WTC11 (cell line): ENCODE measurements at regions not wholly inside any gene's neighbourhood (a gene's known extent, or its start where the extent isn't known, plus 50 kb on each side); places are given as distances from the start of the nearest gene placed in this dataset.

Source experiments
- ATAC-seq: fragments of 200-7000 bp; cut with Tn5 transposase; 2 replicates; pipeline ENCODE4 v1.10.0; 2021; ENCODE audit warnings: mild to moderate bottlenecking, moderate library complexity
- CTCF ChIA-PET: fragments of 300-600 bp; sonication (Branson Sonifier 250); formaldehyde crosslinking; loops from one replicate; lab custom pipeline; 2021; ENCODE audit warnings: antibody characterized with exemption; lab: Charles Lee
- POLR2A ChIA-PET: fragments of 350-600 bp; sonication (Branson Sonifier 250); formaldehyde crosslinking; loops from one replicate; lab custom pipeline; 2021; ENCODE audit warnings: antibody characterized with exemption; lab: Charles Lee
- DNase-seq: peaks from one replicate; pipeline ENCODE4 v3.0.0; 2021; ENCODE audit warnings: low spot score
- H3K27ac Mint-ChIP-seq: 2 replicates; pipeline ENCODE4 v1.8.0; 2021; ENCODE audit warnings: mixed read lengths
- H3K27me3 Mint-ChIP-seq: 2 replicates; pipeline ENCODE4 v1.8.0; 2021; ENCODE audit warnings: low read depth, mild to moderate bottlenecking, moderate library complexity, mixed read lengths
- H3K36me3 Mint-ChIP-seq: 2 replicates; pipeline ENCODE4 v1.8.0; 2021; ENCODE audit warnings: mixed read lengths
- H3K4me1 Mint-ChIP-seq: 2 replicates; pipeline ENCODE4 v1.8.0; 2022; ENCODE audit warnings: mixed read lengths
- H3K4me3 Mint-ChIP-seq: 2 replicates; pipeline ENCODE4 v1.8.0; 2021; ENCODE audit warnings: mild to moderate bottlenecking, moderate library complexity, mixed read lengths
- H3K9me3 Mint-ChIP-seq: 2 replicates; pipeline ENCODE4 v1.8.0; 2021; ENCODE audit warnings: mixed read lengths
- ATF1 ChIP-seq: sonication (generic); formaldehyde crosslinking; IDR thresholded peaks from 2 replicates; pipeline ENCODE4 v1.8.1; 2023; ENCODE audit warnings: mild to moderate bottlenecking, moderate library complexity, missing genetic modification reagents
- ATF2 ChIP-seq: sonication (generic); formaldehyde crosslinking; IDR thresholded peaks from 2 replicates; pipeline ENCODE4 v1.8.1; 2022; ENCODE audit warnings: low read depth, missing genetic modification reagents, borderline replicate concordance
- CBFB ChIP-seq: sonication (generic); formaldehyde crosslinking; IDR thresholded peaks from 2 replicates; pipeline ENCODE4 v1.8.1; 2022; ENCODE audit warnings: mild to moderate bottlenecking, low read depth, missing genetic modification reagents
- CTCF ChIP-seq: fragments of 200-600 bp; IDR thresholded peaks from 2 replicates; pipeline ENCODE4 v1.8.0; 2022; ENCODE audit warnings: antibody characterized with exemption
- JAZF1 ChIP-seq: fragments of 250-450 bp; sonication (Bioruptor Pico); IDR thresholded peaks from 2 replicates; pipeline ENCODE4 v1.9.0; 2021; ENCODE audit warnings: moderate library complexity, mild to moderate bottlenecking, inconsistent platforms
- JUN ChIP-seq: sonication (generic); formaldehyde crosslinking; IDR thresholded peaks from 2 replicates; pipeline ENCODE4 v1.8.0; 2023; ENCODE audit warnings: mild to moderate bottlenecking, missing genetic modification reagents
- NFE2L1 ChIP-seq: sonication (generic); formaldehyde crosslinking; IDR thresholded peaks from 2 replicates; pipeline ENCODE4 v1.8.1; 2023; ENCODE audit warnings: missing genetic modification reagents
- NFYB ChIP-seq: sonication (generic); formaldehyde crosslinking; conservative IDR thresholded peaks from 2 replicates; pipeline ENCODE4 v1.8.0; 2022; ENCODE audit warnings: low read depth, missing genetic modification reagents
- NR3C1 ChIP-seq: sonication (generic); formaldehyde crosslinking; conservative IDR thresholded peaks from 2 replicates; pipeline ENCODE4 v1.8.1; 2023; ENCODE audit warnings: low read depth, mild to moderate bottlenecking, missing genetic modification reagents
- PREB ChIP-seq: sonication (generic); formaldehyde crosslinking; IDR thresholded peaks from 2 replicates; pipeline ENCODE4 v1.8.1; 2022; ENCODE audit warnings: mild to moderate bottlenecking, missing genetic modification reagents, moderate library complexity, borderline replicate concordance
- RELA ChIP-seq: sonication (generic); formaldehyde crosslinking; IDR thresholded peaks from 2 replicates; pipeline ENCODE4 v1.8.1; 2022; ENCODE audit warnings: missing genetic modification reagents, mild to moderate bottlenecking, borderline replicate concordance
- RORB ChIP-seq: fragments of 250-450 bp; sonication (Bioruptor Pico); IDR thresholded peaks from 2 replicates; pipeline ENCODE4 v1.9.0; 2021; ENCODE audit warnings: mild to moderate bottlenecking
- TCF7 ChIP-seq: sonication (generic); formaldehyde crosslinking; IDR thresholded peaks from 2 replicates; pipeline ENCODE4 v1.8.0; 2022; ENCODE audit warnings: mild to moderate bottlenecking, low read depth, missing genetic modification reagents, moderate library complexity
- TEAD4 ChIP-seq: sonication (generic); formaldehyde crosslinking; IDR thresholded peaks from 2 replicates; pipeline ENCODE4 v1.8.0; 2022; ENCODE audit warnings: mild to moderate bottlenecking, missing genetic modification reagents
- ZNF219 ChIP-seq: sonication (generic); formaldehyde crosslinking; IDR thresholded peaks from 2 replicates; pipeline ENCODE4 v1.8.0; 2023; ENCODE audit warnings: missing genetic modification reagents, mild to moderate bottlenecking, borderline replicate concordance
- ZNF263 ChIP-seq: sonication (generic); formaldehyde crosslinking; IDR thresholded peaks from 2 replicates; pipeline ENCODE4 v1.8.1; 2022; ENCODE audit warnings: low read depth, mild to moderate bottlenecking, moderate library complexity, missing genetic modification reagents
- ZNF317 ChIP-seq: sonication (generic); formaldehyde crosslinking; IDR thresholded peaks from 2 replicates; pipeline ENCODE4 v1.8.1; 2023; ENCODE audit warnings: low read depth, mild to moderate bottlenecking, moderate library complexity, missing genetic modification reagents, borderline replicate concordance
- ZNF396 ChIP-seq: fragments of 250-450 bp; sonication (Bioruptor Pico); IDR thresholded peaks from 2 replicates; pipeline ENCODE4 v1.8.0; 2021; ENCODE audit warnings: mild to moderate bottlenecking, moderate library complexity, borderline replicate concordance
- ZNF425 ChIP-seq: fragments of 250-450 bp; sonication (Bioruptor Pico); conservative IDR thresholded peaks from 2 replicates; pipeline ENCODE4 v1.9.0; 2021; ENCODE audit warnings: mild to moderate bottlenecking
- TF ChIP-seq, protein P1 (sequence below): sonication (generic); formaldehyde crosslinking; IDR thresholded peaks from 2 replicates; pipeline ENCODE4 v1.8.1; 2023; ENCODE audit warnings: mild to moderate bottlenecking, missing genetic modification reagents, moderate library complexity
- TF ChIP-seq, protein P2 (sequence below): sonication (generic); formaldehyde crosslinking; IDR thresholded peaks from 2 replicates; pipeline ENCODE4 v1.8.0; 2023; ENCODE audit warnings: mild to moderate bottlenecking, missing genetic modification reagents
- TF ChIP-seq, protein P3 (sequence below): sonication (generic); formaldehyde crosslinking; conservative IDR thresholded peaks from 2 replicates; pipeline ENCODE4 v1.8.1; 2022; ENCODE audit warnings: mild to moderate bottlenecking, missing genetic modification reagents

DNA sequence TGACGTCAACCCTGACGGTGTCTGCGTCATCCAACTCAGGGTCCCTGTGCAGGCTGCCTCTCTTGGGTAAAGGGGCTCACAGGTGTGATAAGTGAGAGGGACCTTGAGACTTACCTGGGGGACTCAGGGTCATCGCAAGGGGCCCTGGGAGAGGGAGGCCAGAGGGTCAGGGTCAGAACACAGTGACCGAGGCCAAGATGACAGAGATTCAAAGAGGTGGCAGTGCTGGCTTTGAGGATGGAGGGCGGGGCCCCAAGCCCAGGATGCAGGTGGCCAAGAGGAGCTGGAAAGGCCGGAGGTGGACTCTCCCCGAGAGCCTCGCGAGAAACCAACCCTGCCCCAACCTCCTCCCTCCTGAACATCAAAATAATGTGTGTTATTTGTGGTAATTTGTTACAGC is 165.2 kb upstream of the PPP2R2D start:
- POLR2A ChIA-PET: no interaction called here
- no peak overlapping the region for H3K4me3 Mint-ChIP-seq
- peaks cover 3% of the 10 kb centered on the region; the same call in 1 of the 2 replicates for H3K27me3 Mint-ChIP-seq
- H3K9me3 Mint-ChIP-seq: peaks cover 14% of the 10 kb centered on the region
- no peak overlapping the region for H3K27ac Mint-ChIP-seq
- H3K4me1 Mint-ChIP-seq: 0 out of 2 replicates have a peak, but pooled peaks cover 5% of the 10 kb centered on the region
- no peak for DNase-seq
- CTCF ChIA-PET: no interaction called here
- ATAC-seq: no peak
- peaks cover 5% of the 10 kb centered on the region for H3K36me3 Mint-ChIP-seq
- TF ChIP-seq ZNF317 (no peak), RORB (CRISPR knock-in tag) (no peak), CTCF (no peak), ZNF219 (no peak), ATF2 (CRISPR knock-in tag) (no peak), ATF1 (no peak), RELA (no peak), JUN (CRISPR knock-in tag) (no peak), JAZF1 (CRISPR knock-in tag) (no peak), TEAD4 (CRISPR knock-in tag) (no peak), CBFB (CRISPR knock-in tag) (no peak), ZNF425 (CRISPR knock-in tag) (no peak), ZNF396 (CRISPR knock-in tag) (no peak)
- TF ChIP-seq, protein P1, sequence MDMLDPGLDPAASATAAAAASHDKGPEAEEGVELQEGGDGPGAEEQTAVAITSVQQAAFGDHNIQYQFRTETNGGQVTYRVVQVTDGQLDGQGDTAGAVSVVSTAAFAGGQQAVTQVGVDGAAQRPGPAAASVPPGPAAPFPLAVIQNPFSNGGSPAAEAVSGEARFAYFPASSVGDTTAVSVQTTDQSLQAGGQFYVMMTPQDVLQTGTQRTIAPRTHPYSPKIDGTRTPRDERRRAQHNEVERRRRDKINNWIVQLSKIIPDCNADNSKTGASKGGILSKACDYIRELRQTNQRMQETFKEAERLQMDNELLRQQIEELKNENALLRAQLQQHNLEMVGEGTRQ (CRISPR knock-in tag): no peak
- TF ChIP-seq, protein P2, sequence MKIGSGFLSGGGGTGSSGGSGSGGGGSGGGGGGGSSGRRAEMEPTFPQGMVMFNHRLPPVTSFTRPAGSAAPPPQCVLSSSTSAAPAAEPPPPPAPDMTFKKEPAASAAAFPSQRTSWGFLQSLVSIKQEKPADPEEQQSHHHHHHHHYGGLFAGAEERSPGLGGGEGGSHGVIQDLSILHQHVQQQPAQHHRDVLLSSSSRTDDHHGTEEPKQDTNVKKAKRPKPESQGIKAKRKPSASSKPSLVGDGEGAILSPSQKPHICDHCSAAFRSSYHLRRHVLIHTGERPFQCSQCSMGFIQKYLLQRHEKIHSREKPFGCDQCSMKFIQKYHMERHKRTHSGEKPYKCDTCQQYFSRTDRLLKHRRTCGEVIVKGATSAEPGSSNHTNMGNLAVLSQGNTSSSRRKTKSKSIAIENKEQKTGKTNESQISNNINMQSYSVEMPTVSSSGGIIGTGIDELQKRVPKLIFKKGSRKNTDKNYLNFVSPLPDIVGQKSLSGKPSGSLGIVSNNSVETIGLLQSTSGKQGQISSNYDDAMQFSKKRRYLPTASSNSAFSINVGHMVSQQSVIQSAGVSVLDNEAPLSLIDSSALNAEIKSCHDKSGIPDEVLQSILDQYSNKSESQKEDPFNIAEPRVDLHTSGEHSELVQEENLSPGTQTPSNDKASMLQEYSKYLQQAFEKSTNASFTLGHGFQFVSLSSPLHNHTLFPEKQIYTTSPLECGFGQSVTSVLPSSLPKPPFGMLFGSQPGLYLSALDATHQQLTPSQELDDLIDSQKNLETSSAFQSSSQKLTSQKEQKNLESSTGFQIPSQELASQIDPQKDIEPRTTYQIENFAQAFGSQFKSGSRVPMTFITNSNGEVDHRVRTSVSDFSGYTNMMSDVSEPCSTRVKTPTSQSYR (CRISPR knock-in tag): no peak
- TF ChIP-seq, protein P3, sequence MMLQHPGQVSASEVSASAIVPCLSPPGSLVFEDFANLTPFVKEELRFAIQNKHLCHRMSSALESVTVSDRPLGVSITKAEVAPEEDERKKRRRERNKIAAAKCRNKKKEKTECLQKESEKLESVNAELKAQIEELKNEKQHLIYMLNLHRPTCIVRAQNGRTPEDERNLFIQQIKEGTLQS: no peak

GRCh38 chr10:131736321-131736980 is 164.4 kb upstream of the PPP2R2D start:
- CTCF ChIA-PET: no interaction called here
- TF ChIP-seq NFYB (CRISPR knock-in tag) (no peak), NR3C1 (CRISPR knock-in tag) (no peak), PREB (CRISPR knock-in tag) (no peak), ZNF263 (CRISPR knock-in tag) (no peak), NFE2L1 (no peak), TCF7 (CRISPR knock-in tag) (no peak)
- TF ChIP-seq, protein P1 (CRISPR knock-in tag): no peak

More at GRCh38 chr10:131736321-131736980, 164.4 kb upstream of the PPP2R2D start:
- Mint-ChIP-seq H3K36me3 (peaks cover 5% of the 10 kb centered on the region), H3K27ac (no peak overlapping the region), H3K27me3 (peaks cover 3% of the 10 kb centered on the region; the same call in 1 of the 2 replicates), H3K9me3 (peaks cover 14% of the 10 kb centered on the region), H3K4me3 (no peak overlapping the region), H3K4me1 (0 out of 2 replicates have a peak, but pooled peaks cover 5% of the 10 kb centered on the region)
- DNase-seq (no peak), ATAC-seq (no peak)
- POLR2A ChIA-PET: no interaction called here
